HL-60 (cell line): ENCODE measurements at regions not wholly inside any gene's neighbourhood (a gene's known extent, or its start where the extent isn't known, plus 50 kb on each side); places are given as distances from the start of the nearest gene placed in this dataset.

ENCODE experiments used
- DNase-seq, 2 experiments: peaks; one replicate each; pipeline ENCODE4 v3.0.0-alpha.2; 2010 to 2020; ENCODE audit warnings: low read depth in 1 of 2, low spot score in 1 of 2
- H3K27ac ChIP-seq: fragments of 250-450 bp; sonication (Bioruptor Pico); replicated peaks from 2 replicates; pipeline ENCODE4 v1.5.1; 2020; ENCODE audit warnings: mild to moderate bottlenecking, moderate library complexity
- H3K27me3 ChIP-seq: fragments of 250-450 bp; sonication (Bioruptor Pico); 2 replicates; pipeline ENCODE4 v1.5.1; 2021; ENCODE audit warnings: mild to moderate bottlenecking, moderate library complexity; ENCODE audit not compliant: insufficient read depth, poor library complexity, severe bottlenecking
- H3K4me3 ChIP-seq: replicated peaks from 2 replicates; pipeline ENCODE4 v1.5.1; 2011; ENCODE audit warnings: mild to moderate bottlenecking, control low read depth, low read length; ENCODE audit not compliant: insufficient read depth
- GABPA ChIP-seq: IDR thresholded peaks from 2 replicates; pipeline ENCODE4 v1.6.1; 2012; ENCODE audit warnings: low read depth
- POLR2AphosphoS5 ChIP-seq: IDR thresholded peaks from 2 replicates; pipeline ENCODE4 v1.6.1; 2012; ENCODE audit warnings: low read depth
- SPI1 ChIP-seq: IDR thresholded peaks from 2 replicates; pipeline ENCODE4 v1.6.1; 2012; ENCODE audit warnings: low read depth, mild to moderate bottlenecking, borderline replicate concordance
- TF ChIP-seq, protein P1 (sequence below): IDR thresholded peaks from 2 replicates; pipeline ENCODE4 v1.6.1; 2012; ENCODE audit warnings: low read depth; ENCODE audit not compliant: insufficient replicate concordance
- TF ChIP-seq, protein P2 (sequence below): IDR thresholded peaks from one replicate; pipeline ENCODE4 v1.5.1; 2011; ENCODE audit warnings: low read length, control low read depth, inconsistent platforms; ENCODE audit not compliant: insufficient read depth

- Histone ChIP-seq H3K4me3 (no peak overlapping the region), H3K27ac (no peak overlapping the region), H3K27me3 (no peaks in the 10 kb centered on the region)
- DNase-seq: no peak
- TF ChIP-seq, protein P1, sequence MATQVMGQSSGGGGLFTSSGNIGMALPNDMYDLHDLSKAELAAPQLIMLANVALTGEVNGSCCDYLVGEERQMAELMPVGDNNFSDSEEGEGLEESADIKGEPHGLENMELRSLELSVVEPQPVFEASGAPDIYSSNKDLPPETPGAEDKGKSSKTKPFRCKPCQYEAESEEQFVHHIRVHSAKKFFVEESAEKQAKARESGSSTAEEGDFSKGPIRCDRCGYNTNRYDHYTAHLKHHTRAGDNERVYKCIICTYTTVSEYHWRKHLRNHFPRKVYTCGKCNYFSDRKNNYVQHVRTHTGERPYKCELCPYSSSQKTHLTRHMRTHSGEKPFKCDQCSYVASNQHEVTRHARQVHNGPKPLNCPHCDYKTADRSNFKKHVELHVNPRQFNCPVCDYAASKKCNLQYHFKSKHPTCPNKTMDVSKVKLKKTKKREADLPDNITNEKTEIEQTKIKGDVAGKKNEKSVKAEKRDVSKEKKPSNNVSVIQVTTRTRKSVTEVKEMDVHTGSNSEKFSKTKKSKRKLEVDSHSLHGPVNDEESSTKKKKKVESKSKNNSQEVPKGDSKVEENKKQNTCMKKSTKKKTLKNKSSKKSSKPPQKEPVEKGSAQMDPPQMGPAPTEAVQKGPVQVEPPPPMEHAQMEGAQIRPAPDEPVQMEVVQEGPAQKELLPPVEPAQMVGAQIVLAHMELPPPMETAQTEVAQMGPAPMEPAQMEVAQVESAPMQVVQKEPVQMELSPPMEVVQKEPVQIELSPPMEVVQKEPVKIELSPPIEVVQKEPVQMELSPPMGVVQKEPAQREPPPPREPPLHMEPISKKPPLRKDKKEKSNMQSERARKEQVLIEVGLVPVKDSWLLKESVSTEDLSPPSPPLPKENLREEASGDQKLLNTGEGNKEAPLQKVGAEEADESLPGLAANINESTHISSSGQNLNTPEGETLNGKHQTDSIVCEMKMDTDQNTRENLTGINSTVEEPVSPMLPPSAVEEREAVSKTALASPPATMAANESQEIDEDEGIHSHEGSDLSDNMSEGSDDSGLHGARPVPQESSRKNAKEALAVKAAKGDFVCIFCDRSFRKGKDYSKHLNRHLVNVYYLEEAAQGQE: no peak
- TF ChIP-seq, protein P2, sequence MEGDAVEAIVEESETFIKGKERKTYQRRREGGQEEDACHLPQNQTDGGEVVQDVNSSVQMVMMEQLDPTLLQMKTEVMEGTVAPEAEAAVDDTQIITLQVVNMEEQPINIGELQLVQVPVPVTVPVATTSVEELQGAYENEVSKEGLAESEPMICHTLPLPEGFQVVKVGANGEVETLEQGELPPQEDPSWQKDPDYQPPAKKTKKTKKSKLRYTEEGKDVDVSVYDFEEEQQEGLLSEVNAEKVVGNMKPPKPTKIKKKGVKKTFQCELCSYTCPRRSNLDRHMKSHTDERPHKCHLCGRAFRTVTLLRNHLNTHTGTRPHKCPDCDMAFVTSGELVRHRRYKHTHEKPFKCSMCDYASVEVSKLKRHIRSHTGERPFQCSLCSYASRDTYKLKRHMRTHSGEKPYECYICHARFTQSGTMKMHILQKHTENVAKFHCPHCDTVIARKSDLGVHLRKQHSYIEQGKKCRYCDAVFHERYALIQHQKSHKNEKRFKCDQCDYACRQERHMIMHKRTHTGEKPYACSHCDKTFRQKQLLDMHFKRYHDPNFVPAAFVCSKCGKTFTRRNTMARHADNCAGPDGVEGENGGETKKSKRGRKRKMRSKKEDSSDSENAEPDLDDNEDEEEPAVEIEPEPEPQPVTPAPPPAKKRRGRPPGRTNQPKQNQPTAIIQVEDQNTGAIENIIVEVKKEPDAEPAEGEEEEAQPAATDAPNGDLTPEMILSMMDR: no peak
- TF ChIP-seq GABPA: no peak
- TF ChIP-seq POLR2AphosphoS5: no peak
- no peak for TF ChIP-seq SPI1
These were observed 126.5 kb upstream of the CMC1 start for GRCh38 chr3:28114893-28115292.

DNA sequence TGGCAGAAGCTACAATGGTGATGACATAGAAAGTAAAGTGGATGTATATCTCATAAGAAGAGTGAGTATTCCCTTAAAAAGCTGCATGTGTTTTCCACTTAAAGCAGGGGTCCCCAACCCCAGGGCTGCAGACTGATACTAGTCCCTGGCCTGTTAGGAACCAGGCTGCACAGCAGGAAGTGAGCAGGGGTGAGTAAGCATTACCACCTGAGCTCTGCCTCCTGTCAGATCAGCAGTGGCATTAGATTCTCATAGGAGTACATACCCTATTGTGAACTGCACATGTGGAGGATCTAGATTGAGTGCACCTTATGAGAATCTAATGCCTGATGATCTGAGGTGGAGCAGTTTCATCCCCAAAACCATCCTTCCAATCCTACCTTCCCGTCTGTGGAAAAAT, 126.1 kb upstream of the CMC1 start:
- H3K27ac ChIP-seq: no peak overlapping the region
- no peaks in the 10 kb centered on the region for H3K27me3 ChIP-seq
- no peak overlapping the region for H3K4me3 ChIP-seq
- TF ChIP-seq GABPA: no peak
- TF ChIP-seq POLR2AphosphoS5: no peak
- TF ChIP-seq, protein P1: no peak
- TF ChIP-seq, protein P2: no peak
- TF ChIP-seq SPI1: no peak
- no peak for DNase-seq

GRCh38 chr3:28117598-28117997, 123.8 kb upstream of the CMC1 start:
- H3K27me3 ChIP-seq: no peaks in the 10 kb centered on the region
- TF ChIP-seq, protein P2: no peak
- TF ChIP-seq SPI1: no peak
- TF ChIP-seq, protein P1: no peak
- no peak for TF ChIP-seq POLR2AphosphoS5
- no peak for TF ChIP-seq GABPA
- H3K27ac ChIP-seq: no peak overlapping the region
- H3K4me3 ChIP-seq: no peak overlapping the region
- no peak for DNase-seq
